ENCODE measurements at regions not wholly inside any gene's neighbourhood (a gene's known extent, or its start where the extent isn't known, plus 50 kb on each side); places are given as distances from the start of the nearest gene placed in this dataset.

DNA sequence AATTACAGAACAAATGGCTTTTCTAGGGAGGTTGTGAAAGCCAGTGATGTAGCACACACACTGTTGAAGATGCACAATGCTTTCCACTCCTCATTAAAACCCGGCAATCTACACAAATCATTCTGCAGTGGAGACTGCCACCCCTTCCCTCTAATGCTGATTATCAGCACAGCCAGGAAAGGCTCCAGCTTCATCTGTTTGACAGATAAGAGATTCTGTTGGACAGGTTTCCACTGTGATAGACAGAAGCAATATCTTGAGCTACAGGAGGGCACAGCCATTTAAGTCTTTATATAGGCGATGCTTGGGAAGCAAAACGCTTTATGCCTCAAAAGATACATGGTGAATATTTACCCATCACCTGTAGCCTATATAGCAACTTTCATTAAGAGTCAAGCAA is 555.6 kb downstream of the GLRX3 start:
- TF ChIP-seq, protein P1, sequence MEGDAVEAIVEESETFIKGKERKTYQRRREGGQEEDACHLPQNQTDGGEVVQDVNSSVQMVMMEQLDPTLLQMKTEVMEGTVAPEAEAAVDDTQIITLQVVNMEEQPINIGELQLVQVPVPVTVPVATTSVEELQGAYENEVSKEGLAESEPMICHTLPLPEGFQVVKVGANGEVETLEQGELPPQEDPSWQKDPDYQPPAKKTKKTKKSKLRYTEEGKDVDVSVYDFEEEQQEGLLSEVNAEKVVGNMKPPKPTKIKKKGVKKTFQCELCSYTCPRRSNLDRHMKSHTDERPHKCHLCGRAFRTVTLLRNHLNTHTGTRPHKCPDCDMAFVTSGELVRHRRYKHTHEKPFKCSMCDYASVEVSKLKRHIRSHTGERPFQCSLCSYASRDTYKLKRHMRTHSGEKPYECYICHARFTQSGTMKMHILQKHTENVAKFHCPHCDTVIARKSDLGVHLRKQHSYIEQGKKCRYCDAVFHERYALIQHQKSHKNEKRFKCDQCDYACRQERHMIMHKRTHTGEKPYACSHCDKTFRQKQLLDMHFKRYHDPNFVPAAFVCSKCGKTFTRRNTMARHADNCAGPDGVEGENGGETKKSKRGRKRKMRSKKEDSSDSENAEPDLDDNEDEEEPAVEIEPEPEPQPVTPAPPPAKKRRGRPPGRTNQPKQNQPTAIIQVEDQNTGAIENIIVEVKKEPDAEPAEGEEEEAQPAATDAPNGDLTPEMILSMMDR (IDR thresholded peaks at IDR 0.05; ENCODE audit: extremely low read depth, missing control alignments) = no peak
- DNase-seq (ENCODE audit: low spot score) = no peak

DNA sequence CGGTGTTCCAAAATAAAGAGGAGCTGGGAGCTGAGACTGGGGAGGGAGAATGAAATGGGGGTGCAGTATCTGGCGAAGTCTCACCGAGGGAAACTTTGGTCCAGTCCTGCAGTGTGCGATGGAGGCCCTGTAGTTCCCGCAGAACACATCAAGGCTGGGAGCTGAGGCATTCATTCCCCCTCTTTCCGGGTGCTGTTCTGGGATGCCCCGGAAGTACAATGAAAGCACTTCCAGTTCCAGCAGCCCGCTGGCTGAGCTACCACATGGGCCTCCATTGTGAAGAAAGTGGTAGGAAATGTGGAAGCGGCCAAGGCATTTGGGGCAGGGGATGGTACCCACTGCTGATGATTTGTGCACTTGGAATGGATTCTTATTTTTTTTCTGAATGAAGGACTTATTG is 560.7 kb downstream of the GLRX3 start:
- DNase-seq (ENCODE audit: low spot score) = no peak
- TF ChIP-seq, protein P1 (IDR thresholded peaks at IDR 0.05; ENCODE audit: extremely low read depth, missing control alignments) = no peak

DNA sequence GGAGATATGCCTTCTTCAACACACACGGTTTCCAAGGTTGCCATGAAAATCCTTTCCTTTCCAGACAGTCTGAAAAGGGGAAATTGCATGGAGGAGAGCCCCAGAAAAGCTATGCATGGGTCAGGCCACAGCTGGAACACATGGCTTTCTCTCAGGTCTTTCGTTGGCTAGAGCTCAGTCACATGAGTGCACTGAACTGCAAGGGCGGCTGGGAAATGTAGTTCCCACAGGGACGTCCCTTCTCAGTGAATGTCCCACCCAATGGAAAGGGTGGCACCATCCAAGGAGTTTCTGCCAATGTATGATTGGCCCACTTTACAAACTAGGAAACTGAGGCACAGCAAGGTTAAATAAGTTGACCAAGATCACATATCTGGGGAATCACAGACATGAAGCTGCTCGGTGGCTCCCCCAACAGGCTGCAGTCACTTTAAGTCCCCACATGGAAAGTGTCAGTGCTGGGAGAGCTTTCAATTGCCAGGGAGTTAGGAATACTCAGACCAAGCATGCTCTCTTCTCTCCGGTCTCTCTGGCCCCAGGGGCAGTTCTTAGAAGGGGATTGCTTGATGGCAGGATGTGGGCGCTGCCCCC is 571.3 kb downstream of the GLRX3 start:
- TF ChIP-seq, protein P1 (IDR thresholded peaks at IDR 0.05; ENCODE audit: extremely low read depth, missing control alignments) = no peak
- DNase-seq (ENCODE audit: low spot score) = no peak

DNA sequence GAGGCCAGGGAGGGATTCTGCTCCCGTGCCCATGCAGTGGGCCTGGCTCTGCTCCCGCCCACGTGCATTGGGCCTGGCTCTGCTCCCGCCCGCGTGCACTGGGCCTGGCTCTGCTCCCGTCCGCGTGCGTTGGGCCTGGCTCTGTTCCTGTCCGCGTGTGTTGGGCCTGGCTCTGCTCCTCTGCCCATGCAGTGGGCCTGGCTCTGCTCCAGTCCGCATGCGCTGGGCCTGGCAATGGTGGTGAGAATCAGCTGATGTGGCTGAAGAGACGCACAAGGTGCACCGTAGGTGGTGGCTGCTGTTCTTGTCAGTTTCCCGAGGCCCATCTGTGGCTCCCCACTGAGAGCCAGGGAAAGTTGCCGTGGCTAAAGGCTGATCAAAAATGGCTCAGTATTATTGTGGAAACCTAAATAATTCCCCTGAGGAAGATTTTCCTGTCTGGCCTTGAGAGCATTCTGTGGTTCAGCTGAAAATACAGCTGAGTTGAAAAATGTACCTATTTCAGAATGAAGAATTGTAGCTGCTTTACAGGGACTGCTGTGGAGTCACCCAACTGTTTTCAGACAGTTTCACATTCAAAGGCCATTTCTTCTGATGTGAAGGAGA is 572.4 kb downstream of the GLRX3 start:
- TF ChIP-seq, protein P1 (IDR thresholded peaks at IDR 0.05; ENCODE audit: extremely low read depth, missing control alignments) = no peak
- no peak for DNase-seq (ENCODE audit: low spot score)

DNA sequence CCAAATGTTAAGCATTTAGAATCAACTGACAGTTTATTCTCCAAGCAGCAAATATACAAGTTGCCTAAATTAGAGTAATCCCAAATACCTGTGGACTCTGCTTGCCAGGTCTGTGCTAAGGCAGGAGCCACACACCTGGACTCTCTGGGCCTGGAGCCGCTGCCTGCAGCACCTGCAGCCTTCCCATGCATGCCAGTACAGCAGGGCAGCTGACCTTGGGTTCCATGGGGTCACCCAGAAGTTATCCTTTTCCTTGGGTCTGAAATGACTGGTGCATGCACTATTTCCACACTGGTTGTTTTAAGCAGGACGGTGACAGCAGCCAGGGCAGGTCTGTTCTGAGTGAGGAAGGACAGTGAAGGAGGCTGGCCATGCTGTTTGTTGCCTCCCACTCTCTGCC is 573.2 kb downstream of the GLRX3 start:
- TF ChIP-seq, protein P1 (IDR thresholded peaks at IDR 0.05; ENCODE audit: extremely low read depth, missing control alignments) = no peak
- DNase-seq (ENCODE audit: low spot score) = no peak

DNA sequence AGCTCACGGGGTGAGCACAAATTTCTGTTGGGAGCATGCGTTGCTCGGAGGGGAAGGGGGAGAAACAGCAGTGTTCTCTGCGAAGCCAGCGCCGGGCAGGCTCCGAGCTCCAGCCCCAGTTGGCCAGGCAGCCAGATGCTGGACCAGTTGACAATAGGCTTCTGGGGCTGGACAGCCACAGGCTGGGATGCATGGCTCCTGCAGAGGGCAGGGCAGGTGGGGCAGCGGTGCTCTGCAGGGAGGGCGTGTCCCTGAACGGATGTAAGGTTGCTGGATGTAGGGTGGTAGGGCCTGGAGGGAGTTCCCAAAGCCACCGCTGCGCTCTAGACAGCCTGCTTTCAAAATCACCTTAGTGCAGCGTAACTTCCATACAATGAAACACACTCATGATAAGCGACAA is 574.9 kb downstream of the GLRX3 start:
- DNase-seq (ENCODE audit: low spot score) = no peak
- TF ChIP-seq, protein P1 (IDR thresholded peaks at IDR 0.05; ENCODE audit: extremely low read depth, missing control alignments) = no peak

DNA sequence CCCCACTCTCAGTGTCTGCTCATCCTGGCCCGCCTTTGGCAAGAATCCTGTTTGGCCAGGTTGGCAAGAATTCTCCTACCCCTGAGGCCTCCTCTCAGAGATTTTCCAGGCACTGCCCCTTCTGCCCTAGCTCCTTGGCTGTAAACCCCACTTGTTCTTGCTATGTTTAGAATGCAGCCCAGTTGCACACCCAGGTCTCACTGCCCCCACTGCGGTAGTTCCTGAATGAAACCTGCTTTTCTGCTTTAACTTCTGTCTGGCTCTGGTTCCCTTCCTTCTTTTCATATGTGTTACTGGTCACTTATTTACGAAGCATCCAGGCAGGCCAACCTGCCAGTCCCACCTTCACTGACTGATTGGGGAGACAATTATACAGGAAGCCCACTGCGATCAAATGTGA is 576.9 kb downstream of the GLRX3 start:
- no peak for DNase-seq (ENCODE audit: low spot score)
- TF ChIP-seq, protein P1 (IDR thresholded peaks at IDR 0.05; ENCODE audit: extremely low read depth, missing control alignments) = no peak
